Liver (tissue), 3 donors: ENCODE measurements at regions not wholly inside any gene's neighbourhood (a gene's known extent, or its start where the extent isn't known, plus 50 kb on each side); places are given as distances from the start of the nearest gene placed in this dataset.

Experiments used
- GABPA ChIP-seq, 2 donors: IDR thresholded peaks in 1 of 2; conservative IDR thresholded peaks in 1 of 2; 2 replicates each; pipeline ENCODE4 v1.6.1; 2016; ENCODE audit warnings: antibody characterized with exemption in 2 of 2, mild to moderate bottlenecking in 1 of 2, moderate library complexity in 1 of 2
- JUND ChIP-seq, 2 donors: IDR thresholded peaks; 2 replicates each; pipeline ENCODE4 v1.6.1; 2016; ENCODE audit warnings: antibody characterized with exemption in 2 of 2
- MAX ChIP-seq: IDR thresholded peaks from 2 replicates; pipeline ENCODE4 v1.6.1; 2016; ENCODE audit warnings: antibody characterized with exemption
- YY1 ChIP-seq: IDR thresholded peaks from 2 replicates; pipeline ENCODE4 v1.6.1; 2016; ENCODE audit warnings: antibody characterized with exemption, mild to moderate bottlenecking
- TF ChIP-seq, protein P1 (sequence below): fragments of 150-350 bp; IDR thresholded peaks from 2 replicates; pipeline ENCODE4 v1.5.1; 2017; ENCODE audit warnings: improper control_type of control experiment, low read depth, low read length; ENCODE audit not compliant: missing input control
- donor health status: healthy.
- donor health status: healthy.

DNA sequence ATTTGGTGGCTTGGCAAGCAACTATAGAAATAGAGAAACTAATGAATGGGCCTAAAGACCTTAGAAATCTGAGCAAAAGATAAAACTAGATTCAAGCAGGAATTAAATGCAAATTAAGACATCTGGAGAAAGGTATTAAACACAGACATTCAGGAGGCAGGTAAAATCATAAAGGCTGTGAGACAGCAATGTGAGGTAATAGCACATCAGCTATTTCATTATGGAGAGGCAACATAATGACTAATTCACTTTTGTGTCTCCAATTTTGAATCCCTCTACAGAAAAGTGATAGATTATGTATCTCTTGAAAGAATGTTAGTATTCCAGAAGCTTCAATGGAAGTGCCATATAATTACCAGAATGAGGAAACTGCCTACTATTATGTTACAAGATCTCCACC, 175.9 kb upstream of the LRIG3 start:
- TF ChIP-seq JUND (IDR thresholded peaks at IDR 0.05) (no peak), MAX (no peak), YY1 (no peak), GABPA (IDR thresholded peaks at IDR 0.05 in 1 of 2, conservative IDR thresholded peaks at IDR 0.05 in 1 of 2) (no peak)
- TF ChIP-seq, protein P1, sequence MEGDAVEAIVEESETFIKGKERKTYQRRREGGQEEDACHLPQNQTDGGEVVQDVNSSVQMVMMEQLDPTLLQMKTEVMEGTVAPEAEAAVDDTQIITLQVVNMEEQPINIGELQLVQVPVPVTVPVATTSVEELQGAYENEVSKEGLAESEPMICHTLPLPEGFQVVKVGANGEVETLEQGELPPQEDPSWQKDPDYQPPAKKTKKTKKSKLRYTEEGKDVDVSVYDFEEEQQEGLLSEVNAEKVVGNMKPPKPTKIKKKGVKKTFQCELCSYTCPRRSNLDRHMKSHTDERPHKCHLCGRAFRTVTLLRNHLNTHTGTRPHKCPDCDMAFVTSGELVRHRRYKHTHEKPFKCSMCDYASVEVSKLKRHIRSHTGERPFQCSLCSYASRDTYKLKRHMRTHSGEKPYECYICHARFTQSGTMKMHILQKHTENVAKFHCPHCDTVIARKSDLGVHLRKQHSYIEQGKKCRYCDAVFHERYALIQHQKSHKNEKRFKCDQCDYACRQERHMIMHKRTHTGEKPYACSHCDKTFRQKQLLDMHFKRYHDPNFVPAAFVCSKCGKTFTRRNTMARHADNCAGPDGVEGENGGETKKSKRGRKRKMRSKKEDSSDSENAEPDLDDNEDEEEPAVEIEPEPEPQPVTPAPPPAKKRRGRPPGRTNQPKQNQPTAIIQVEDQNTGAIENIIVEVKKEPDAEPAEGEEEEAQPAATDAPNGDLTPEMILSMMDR = no peak
